Osteoblast (primary cell): ENCODE measurements at regions not wholly inside any gene's neighbourhood (a gene's known extent, or its start where the extent isn't known, plus 50 kb on each side); places are given as distances from the start of the nearest gene placed in this dataset.

Experiments used
- DNase-seq: peaks from one replicate; pipeline ENCODE4 v3.0.0; 2011; ENCODE audit warnings: low spot score, mixed read lengths; ENCODE audit not compliant: insufficient read length; ENCODE audit errors: missing footprints
- H2AFZ ChIP-seq: 2 replicates; pipeline ENCODE4 v1.6.0; 2011; ENCODE audit warnings: mild to moderate bottlenecking, low read length
- H3K27ac ChIP-seq: 2 replicates; pipeline ENCODE4 v1.5.1; 2011; ENCODE audit warnings: mild to moderate bottlenecking, low read depth, low read length, moderate library complexity
- H3K27me3 ChIP-seq: 2 replicates; pipeline ENCODE4 v1.6.0; 2012; ENCODE audit warnings: mild to moderate bottlenecking, control low read depth, inconsistent platforms, low read length, moderate library complexity; ENCODE audit not compliant: insufficient read depth
- H3K36me3 ChIP-seq: 2 replicates; pipeline ENCODE4 v1.5.1; 2011; ENCODE audit warnings: mild to moderate bottlenecking, low read length, control low read depth, moderate library complexity; ENCODE audit not compliant: insufficient read depth
- H3K4me1 ChIP-seq: 2 replicates; pipeline ENCODE4 v1.5.1; 2011; ENCODE audit warnings: mild to moderate bottlenecking, low read length, control low read depth, moderate library complexity; ENCODE audit not compliant: insufficient read depth
- H3K4me2 ChIP-seq: 2 replicates; pipeline ENCODE4 v1.6.0; 2011; ENCODE audit warnings: mild to moderate bottlenecking, low read length; ENCODE audit not compliant: insufficient read depth
- H3K4me3 ChIP-seq: fragments of 200-600 bp; sonication (generic); 3 replicates; pipeline ENCODE4 v1.5.1; 2012; ENCODE audit warnings: mild to moderate bottlenecking, low read length, inconsistent platforms; ENCODE audit not compliant: insufficient read depth
- H3K79me2 ChIP-seq: 2 replicates; pipeline ENCODE4 v1.6.0; 2012; ENCODE audit warnings: mild to moderate bottlenecking, low read length, control low read depth, inconsistent platforms; ENCODE audit not compliant: insufficient read depth
- H3K9me3 ChIP-seq: 2 replicates; pipeline ENCODE4 v1.5.1; 2011; ENCODE audit warnings: low read depth, low read length, control low read depth
- H4K20me1 ChIP-seq: 2 replicates; pipeline ENCODE4 v1.6.0; 2012; ENCODE audit warnings: mild to moderate bottlenecking, low read length, control low read depth; ENCODE audit not compliant: insufficient read depth
- CTCF ChIP-seq: IDR thresholded peaks from 2 replicates; pipeline ENCODE4 v1.5.1; 2011; ENCODE audit warnings: mild to moderate bottlenecking, low read depth, low read length, moderate library complexity; ENCODE audit errors: extremely low read depth

DNA sequence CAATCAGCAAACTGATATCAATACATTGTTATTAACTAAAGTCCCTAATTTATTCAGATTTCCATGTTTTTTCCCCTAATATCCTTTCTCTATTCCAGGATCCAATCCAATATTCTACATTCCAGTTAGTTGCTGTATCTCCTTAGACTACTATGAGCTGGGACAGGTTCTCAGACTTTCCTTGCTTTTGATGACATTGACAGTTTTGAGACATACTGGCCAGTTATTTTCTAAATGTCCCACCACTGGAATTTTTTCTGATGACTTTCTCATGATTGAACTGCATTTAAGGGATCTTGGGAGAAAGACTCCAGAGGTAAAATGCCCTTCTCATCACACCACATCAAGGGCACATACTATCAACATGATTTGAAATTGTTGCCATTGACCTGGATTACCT, 177.1 kb upstream of the MAF start:
- no peak for TF ChIP-seq CTCF

GRCh38 chr16:79776243-79776847, 175.8 kb upstream of the MAF start:
- Histone ChIP-seq H3K27me3 (peaks cover 3% of the 10 kb centered on the region), H4K20me1 (no peaks in the 10 kb centered on the region), H3K79me2 (no peaks in the 10 kb centered on the region), H3K4me2 (peak overlapping the region; percentile 61), H3K36me3 (no peaks in the 10 kb centered on the region), H2AFZ (peak overlapping the region; percentile 37), H3K27ac (no peak overlapping the region), H3K4me3 (peak overlapping the region; percentile 36), H3K9me3 (no peaks in the 10 kb centered on the region), H3K4me1 (peaks cover 8% of the 10 kb centered on the region)
- peak; percentile 36 for DNase-seq
- TF ChIP-seq CTCF, result peak; percentile 15

More for the DNA sequence above, 177.1 kb upstream of the MAF start:
- Histone ChIP-seq H4K20me1 (no peaks in the 10 kb centered on the region), H3K9me3 (no peaks in the 10 kb centered on the region), H3K27me3 (peaks cover 3% of the 10 kb centered on the region), H3K79me2 (no peaks in the 10 kb centered on the region), H2AFZ (no peak overlapping the region), H3K4me1 (peaks cover 8% of the 10 kb centered on the region), H3K4me3 (no peak overlapping the region), H3K27ac (no peak overlapping the region), H3K4me2 (no peak overlapping the region), H3K36me3 (no peaks in the 10 kb centered on the region)
- DNase-seq, result no peak

GRCh38 chr16:79772784-79773183, 172.2 kb upstream of the MAF start:
- Histone ChIP-seq H4K20me1 (no peaks in the 10 kb centered on the region), H3K4me3 (no peak overlapping the region), H3K36me3 (no peaks in the 10 kb centered on the region), H3K27me3 (peaks cover 3% of the 10 kb centered on the region), H2AFZ (no peak overlapping the region), H3K4me1 (peaks cover 24% of the 10 kb centered on the region), H3K9me3 (no peaks in the 10 kb centered on the region), H3K79me2 (no peaks in the 10 kb centered on the region), H3K27ac (no peak overlapping the region), H3K4me2 (no peak overlapping the region)
- TF ChIP-seq CTCF, result no peak
- no peak for DNase-seq

- Histone ChIP-seq H3K36me3 (no peaks in the 10 kb centered on the region), H3K4me2 (no peak overlapping the region), H4K20me1 (no peaks in the 10 kb centered on the region), H2AFZ (no peak overlapping the region), H3K79me2 (no peaks in the 10 kb centered on the region), H3K4me3 (no peak overlapping the region), H3K27me3 (peaks cover 3% of the 10 kb centered on the region), H3K27ac (no peak overlapping the region), H3K4me1 (peaks cover 24% of the 10 kb centered on the region), H3K9me3 (no peaks in the 10 kb centered on the region)
- DNase-seq, result no peak
- TF ChIP-seq CTCF, result no peak
Observed at GRCh38 chr16:79772048-79772447, 171.5 kb upstream of the MAF start.
